Mesendoderm (in vitro differentiated cells): ENCODE measurements at regions not wholly inside any gene's neighbourhood (a gene's known extent, or its start where the extent isn't known, plus 50 kb on each side); places are given as distances from the start of the nearest gene placed in this dataset.

ENCODE experiments used
- DNase-seq: peaks from one replicate; pipeline ENCODE4 v3.0.0; 2013
- H2AK5ac ChIP-seq: 2 replicates; pipeline ENCODE4 v1.6.1; 2013; ENCODE audit warnings: low read length, inconsistent platforms
- H2BK120ac ChIP-seq: 2 replicates; pipeline ENCODE4 v1.6.1; 2013; ENCODE audit warnings: low read depth, mild to moderate bottlenecking, low read length, moderate library complexity, mixed read lengths
- H2BK15ac ChIP-seq: replicated peaks from 2 replicates; pipeline ENCODE4 v1.6.1; 2013; ENCODE audit warnings: low read depth, mild to moderate bottlenecking, moderate library complexity
- H2BK5ac ChIP-seq: 2 replicates; pipeline ENCODE4 v1.6.1; 2013; ENCODE audit warnings: low read length, inconsistent platforms
- H3K18ac ChIP-seq: 2 replicates; pipeline ENCODE4 v1.6.1; 2013; ENCODE audit warnings: mild to moderate bottlenecking, low read length, mixed read lengths
- H3K23ac ChIP-seq: one replicate; pipeline ENCODE4 v1.6.1; 2013; ENCODE audit warnings: low read length
- H3K27ac ChIP-seq: 2 replicates; pipeline ENCODE4 v1.5.1; 2013; ENCODE audit warnings: low read depth, mild to moderate bottlenecking, inconsistent platforms, low read length, moderate library complexity
- H3K27me3 ChIP-seq: 2 replicates; pipeline ENCODE4 v1.6.1; 2013; ENCODE audit warnings: low read length, control low read depth, mild to moderate bottlenecking, inconsistent platforms; ENCODE audit not compliant: insufficient read depth, poor library complexity
- H3K36me3 ChIP-seq: 2 replicates; pipeline ENCODE4 v1.6.1; 2013; ENCODE audit warnings: low read length, inconsistent platforms; ENCODE audit not compliant: control insufficient read depth, insufficient read depth
- H3K4ac ChIP-seq: one replicate; pipeline ENCODE4 v1.6.1; 2013; ENCODE audit warnings: low read depth, mild to moderate bottlenecking, low read length, moderate library complexity
- H3K4me1 ChIP-seq: 2 replicates; pipeline ENCODE4 v1.6.1; 2013; ENCODE audit warnings: low read depth, low read length, inconsistent platforms; ENCODE audit not compliant: control insufficient read depth
- H3K4me2 ChIP-seq: 2 replicates; pipeline ENCODE4 v1.6.1; 2013; ENCODE audit warnings: low read length
- H3K4me3 ChIP-seq: 2 replicates; pipeline ENCODE4 v1.5.1; 2013; ENCODE audit warnings: mild to moderate bottlenecking, low read length
- H3K56ac ChIP-seq: one replicate; pipeline ENCODE4 v1.6.1; 2013; ENCODE audit warnings: low read length
- H3K79me1 ChIP-seq: 2 replicates; pipeline ENCODE4 v1.6.1; 2013; ENCODE audit warnings: low read length, inconsistent platforms
- H3K79me2 ChIP-seq: 2 replicates; pipeline ENCODE4 v1.6.1; 2013; ENCODE audit warnings: mild to moderate bottlenecking, low read length; ENCODE audit not compliant: control insufficient read depth, insufficient read depth
- H3K9ac ChIP-seq: 2 replicates; pipeline ENCODE4 v1.6.1; 2013; ENCODE audit warnings: low read length, inconsistent platforms
- H4K5ac ChIP-seq: one replicate; pipeline ENCODE4 v1.6.1; 2013; ENCODE audit warnings: low read length
- H4K8ac ChIP-seq: one replicate; pipeline ENCODE4 v1.6.1; 2013; ENCODE audit warnings: low read depth, mild to moderate bottlenecking, control low read depth, low read length, moderate library complexity
- WGBS: extraction: QIAGEN DNeasy Blood & Tissue Kit; methylation state at CpG from one replicate; pipeline ENCODE4 v1.1.7; 2013; ENCODE audit warnings: low lambda C conversion rate, missing lambda C conversion rate; ENCODE audit not compliant: insufficient coverage; ENCODE audit errors: extremely low coverage; 5-methylcytosine and 5-hydroxymethylcytosine counted together

GRCh38 chr11:2083411-2083810, 55.8 kb downstream of the IGF2 start:
- Histone ChIP-seq H3K36me3 (no peaks in the 10 kb centered on the region), H3K4ac (no peak overlapping the region)
- WGBS = no CpG with 5 or more reads among the region's 17 CpGs

GRCh38 chr11:2077061-2077802, 62.0 kb downstream of the IGF2 start:
- no peak overlapping the region for H4K5ac ChIP-seq
- H3K23ac ChIP-seq = no peak overlapping the region
- no peaks in the 10 kb centered on the region for H3K36me3 ChIP-seq
- H3K18ac ChIP-seq = no peak overlapping the region
- H3K56ac ChIP-seq = no peak overlapping the region
- no peak overlapping the region for H2AK5ac ChIP-seq
- no peaks in the 10 kb centered on the region for H3K79me1 ChIP-seq
- no peak overlapping the region for H3K27ac ChIP-seq
- no peak overlapping the region for H3K9ac ChIP-seq
- H2BK120ac ChIP-seq = no peak overlapping the region
- H3K4me1 ChIP-seq = no peaks in the 10 kb centered on the region
- no peaks in the 10 kb centered on the region for H3K79me2 ChIP-seq
- H3K27me3 ChIP-seq = no peaks in the 10 kb centered on the region
- H3K4me3 ChIP-seq = no peak overlapping the region
- no peak overlapping the region for H4K8ac ChIP-seq
- WGBS = no CpG with 5 or more reads among the region's 6 CpGs
- no peak overlapping the region for H2BK15ac ChIP-seq
- no peak overlapping the region for H3K4me2 ChIP-seq
- no peak overlapping the region for H3K4ac ChIP-seq
- H2BK5ac ChIP-seq = no peak overlapping the region
- no peak for DNase-seq

More at GRCh38 chr11:2083411-2083810, 55.8 kb downstream of the IGF2 start:
- H3K23ac ChIP-seq = no peak overlapping the region
- H4K5ac ChIP-seq = no peak overlapping the region
- no peak overlapping the region for H2AK5ac ChIP-seq
- no peak overlapping the region for H3K9ac ChIP-seq
- no peak overlapping the region for H3K27ac ChIP-seq
- H3K79me2 ChIP-seq = no peaks in the 10 kb centered on the region
- no peaks in the 10 kb centered on the region for H3K4me1 ChIP-seq
- H3K27me3 ChIP-seq = no peaks in the 10 kb centered on the region
- no peak overlapping the region for H2BK5ac ChIP-seq
- no peak overlapping the region for H3K56ac ChIP-seq
- H3K4me3 ChIP-seq = no peak overlapping the region
- H2BK120ac ChIP-seq = no peak overlapping the region
- no peak overlapping the region for H3K4me2 ChIP-seq
- DNase-seq = no peak
- H2BK15ac ChIP-seq = no peak overlapping the region
- H3K18ac ChIP-seq = no peak overlapping the region
- no peak overlapping the region for H4K8ac ChIP-seq
- H3K79me1 ChIP-seq = no peaks in the 10 kb centered on the region

- Histone ChIP-seq H3K4me3 (no peak overlapping the region), H2BK15ac (no peak overlapping the region), H3K79me2 (no peaks in the 10 kb centered on the region), H3K18ac (no peak overlapping the region), H3K23ac (no peak overlapping the region), H2BK5ac (no peak overlapping the region), H3K4me2 (no peak overlapping the region), H3K36me3 (no peaks in the 10 kb centered on the region), H3K27me3 (no peaks in the 10 kb centered on the region), H2BK120ac (no peak overlapping the region), H4K5ac (no peak overlapping the region), H3K27ac (no peak overlapping the region), H3K4ac (no peak overlapping the region), H3K9ac (no peak overlapping the region), H2AK5ac (no peak overlapping the region), H4K8ac (no peak overlapping the region), H3K4me1 (no peaks in the 10 kb centered on the region), H3K79me1 (no peaks in the 10 kb centered on the region), H3K56ac (no peak overlapping the region)
- no CpG with 5 or more reads among the region's 7 CpGs for WGBS
- no peak for DNase-seq
Observed at GRCh38 chr11:2076441-2076840, 62.7 kb downstream of the IGF2 start.

GRCh38 chr11:2074266-2074825, 64.8 kb downstream of the IGF2 start:
- H3K36me3 ChIP-seq = no peaks in the 10 kb centered on the region
- H3K4me3 ChIP-seq = no peak overlapping the region
- H3K56ac ChIP-seq = no peak overlapping the region
- H3K27me3 ChIP-seq = no peaks in the 10 kb centered on the region
- H3K79me1 ChIP-seq = no peaks in the 10 kb centered on the region
- H3K23ac ChIP-seq = no peak overlapping the region
- H2AK5ac ChIP-seq = no peak overlapping the region
- H3K18ac ChIP-seq = no peak overlapping the region
- peak; percentile 62 for DNase-seq
- no peak overlapping the region for H3K27ac ChIP-seq
- WGBS = no CpG with 5 or more reads among the region's 12 CpGs
- no peak overlapping the region for H3K9ac ChIP-seq
- no peak overlapping the region for H4K5ac ChIP-seq
- H2BK15ac ChIP-seq = no peak overlapping the region
- no peak overlapping the region for H2BK120ac ChIP-seq
- no peak overlapping the region for H3K4ac ChIP-seq
- H4K8ac ChIP-seq = no peak overlapping the region
- no peaks in the 10 kb centered on the region for H3K79me2 ChIP-seq
- no peak overlapping the region for H2BK5ac ChIP-seq
- H3K4me1 ChIP-seq = no peaks in the 10 kb centered on the region
- no peak overlapping the region for H3K4me2 ChIP-seq

DNA sequence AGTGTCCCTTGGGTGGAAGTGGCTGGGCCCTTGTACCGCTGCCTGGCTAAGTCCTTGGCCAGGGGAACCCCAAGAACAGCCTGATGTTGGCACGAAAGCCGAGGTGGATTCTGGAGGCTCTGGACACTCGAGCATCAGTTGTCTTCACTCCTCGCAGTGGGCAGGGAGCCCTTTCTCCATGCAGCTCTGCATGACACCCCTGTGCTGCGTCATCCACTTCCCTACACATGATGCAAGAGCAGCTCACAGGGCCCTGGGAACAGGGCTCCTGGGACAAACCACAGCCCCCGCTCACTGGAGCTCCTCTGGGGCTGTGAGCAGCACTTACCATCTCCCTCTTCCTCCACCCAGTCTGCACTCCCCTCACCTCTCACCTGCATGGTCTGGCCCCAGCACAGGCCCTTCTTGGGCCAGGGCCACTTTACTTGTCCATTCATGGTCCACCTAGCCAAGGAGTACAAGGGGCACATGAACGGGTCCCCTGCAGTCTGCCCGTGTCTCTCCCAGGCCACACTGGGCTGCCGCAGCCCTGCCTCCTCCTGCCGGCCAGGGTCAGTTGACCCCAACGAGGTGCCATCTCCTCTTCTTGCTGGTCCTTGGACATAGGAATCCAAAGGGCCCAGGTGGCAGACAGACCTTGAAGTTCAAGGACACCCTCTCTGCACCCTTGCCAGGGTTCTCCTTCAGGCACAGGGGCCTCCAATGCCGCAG, 66.5 kb downstream of the IGF2 start:
- Histone ChIP-seq H3K36me3 (no peaks in the 10 kb centered on the region), H4K5ac (no peak overlapping the region), H4K8ac (no peak overlapping the region), H3K56ac (no peak overlapping the region), H3K4ac (no peak overlapping the region), H3K27ac (no peak overlapping the region), H3K27me3 (no peaks in the 10 kb centered on the region), H3K79me1 (no peaks in the 10 kb centered on the region), H2AK5ac (no peak overlapping the region), H3K4me3 (no peak overlapping the region), H2BK15ac (no peak overlapping the region), H3K18ac (no peak overlapping the region), H3K4me2 (no peak overlapping the region), H3K4me1 (no peaks in the 10 kb centered on the region), H2BK120ac (no peak overlapping the region), H2BK5ac (no peak overlapping the region), H3K23ac (no peak overlapping the region), H3K79me2 (no peaks in the 10 kb centered on the region), H3K9ac (no peak overlapping the region)
- no CpG with 5 or more reads among the region's 13 CpGs for WGBS
- DNase-seq = no peak
